ENCODE measurements at regions not wholly inside any gene's neighbourhood (a gene's known extent, or its start where the extent isn't known, plus 50 kb on each side); places are given as distances from the start of the nearest gene placed in this dataset.

GRCh38 chr11:27196203-27196897, 155.7 kb downstream of the BBOX1 start:
- DNase-seq (ENCODE audit: low read depth in 4 of 6, low spot score in 6 of 6), result no peak
- Histone ChIP-seq H3K9me3 (ENCODE audit: control insufficient read depth, insufficient read depth, low read length) (no peaks in the 10 kb centered on the region), H3K27me3 (ENCODE audit: control insufficient read depth, insufficient read depth, low read length) (no peaks in the 10 kb centered on the region), H3K4me1 (ENCODE audit: control insufficient read depth, insufficient read depth, low read length) (peaks cover 3% of the 10 kb centered on the region), H3K27ac (ENCODE audit: low read depth, low read length) (no peak overlapping the region), H3K36me3 (ENCODE audit: control insufficient read depth, insufficient read depth, low read length) (no peaks in the 10 kb centered on the region), H3K4me3 (ENCODE audit: low read depth, low read length) (no peak overlapping the region)
- no CpG with 5 or more reads among the region's 6 CpGs for WGBS (ENCODE audit: insufficient coverage)

GRCh38 chr11:27195837-27196202, 155.2 kb downstream of the BBOX1 start:
- H3K36me3 ChIP-seq (ENCODE audit: control insufficient read depth, insufficient read depth, low read length), result no peaks in the 10 kb centered on the region
- H3K4me3 ChIP-seq (ENCODE audit: low read depth, low read length), result no peak overlapping the region
- H3K27me3 ChIP-seq (ENCODE audit: control insufficient read depth, insufficient read depth, low read length), result no peaks in the 10 kb centered on the region
- H3K27ac ChIP-seq (ENCODE audit: low read depth, low read length), result no peak overlapping the region
- H3K9me3 ChIP-seq (ENCODE audit: control insufficient read depth, insufficient read depth, low read length), result no peaks in the 10 kb centered on the region
- no peak for DNase-seq (ENCODE audit: low read depth in 4 of 6, low spot score in 6 of 6)
- H3K4me1 ChIP-seq (ENCODE audit: control insufficient read depth, insufficient read depth, low read length), result no peaks in the 10 kb centered on the region

- Histone ChIP-seq H3K9me3 (ENCODE audit: control insufficient read depth, insufficient read depth, low read length) (no peaks in the 10 kb centered on the region), H3K27me3 (ENCODE audit: control insufficient read depth, insufficient read depth, low read length) (no peaks in the 10 kb centered on the region), H3K4me3 (ENCODE audit: low read depth, low read length) (no peak overlapping the region), H3K27ac (ENCODE audit: low read depth, low read length) (no peak overlapping the region), H3K36me3 (ENCODE audit: control insufficient read depth, insufficient read depth, low read length) (no peaks in the 10 kb centered on the region), H3K4me1 (ENCODE audit: control insufficient read depth, insufficient read depth, low read length) (no peaks in the 10 kb centered on the region)
- WGBS (ENCODE audit: insufficient coverage), result no CpG with 5 or more reads among the region's 1 CpG
- no peak for DNase-seq (ENCODE audit: low read depth in 4 of 6, low spot score in 6 of 6)
These were observed 154.4 kb downstream of the BBOX1 start for GRCh38 chr11:27194976-27195375.

- no peak overlapping the region for H3K4me3 ChIP-seq (ENCODE audit: low read depth, low read length)
- H3K36me3 ChIP-seq (ENCODE audit: control insufficient read depth, insufficient read depth, low read length), result no peaks in the 10 kb centered on the region
- no peaks in the 10 kb centered on the region for H3K9me3 ChIP-seq (ENCODE audit: control insufficient read depth, insufficient read depth, low read length)
- no peaks in the 10 kb centered on the region for H3K27me3 ChIP-seq (ENCODE audit: control insufficient read depth, insufficient read depth, low read length)
- no CpG with 5 or more reads among the region's 7 CpGs for WGBS (ENCODE audit: insufficient coverage)
- H3K4me1 ChIP-seq (ENCODE audit: control insufficient read depth, insufficient read depth, low read length), result no peaks in the 10 kb centered on the region
- no peak for DNase-seq (ENCODE audit: low read depth in 4 of 6, low spot score in 6 of 6)
- H3K27ac ChIP-seq (ENCODE audit: low read depth, low read length), result no peak overlapping the region
These were observed 153.0 kb downstream of the BBOX1 start for GRCh38 chr11:27193434-27194225.

- no peaks in the 10 kb centered on the region for H3K36me3 ChIP-seq (ENCODE audit: control insufficient read depth, insufficient read depth, low read length)
- H3K4me1 ChIP-seq (ENCODE audit: control insufficient read depth, insufficient read depth, low read length), result no peaks in the 10 kb centered on the region
- 50% methylated on average over 1 of the region's 4 CpGs for WGBS (ENCODE audit: insufficient coverage)
- no peak overlapping the region for H3K4me3 ChIP-seq (ENCODE audit: low read depth, low read length)
- no peaks in the 10 kb centered on the region for H3K27me3 ChIP-seq (ENCODE audit: control insufficient read depth, insufficient read depth, low read length)
- no peak overlapping the region for H3K27ac ChIP-seq (ENCODE audit: low read depth, low read length)
- H3K9me3 ChIP-seq (ENCODE audit: control insufficient read depth, insufficient read depth, low read length), result no peaks in the 10 kb centered on the region
- DNase-seq (ENCODE audit: low read depth in 4 of 6, low spot score in 6 of 6), result no peak
These were observed 151.6 kb downstream of the BBOX1 start for GRCh38 chr11:27192184-27192583.

GRCh38 chr11:27191639-27192038, 151.0 kb downstream of the BBOX1 start:
- H3K4me1 ChIP-seq (ENCODE audit: control insufficient read depth, insufficient read depth, low read length), result no peaks in the 10 kb centered on the region
- H3K36me3 ChIP-seq (ENCODE audit: control insufficient read depth, insufficient read depth, low read length), result no peaks in the 10 kb centered on the region
- DNase-seq (ENCODE audit: low read depth in 4 of 6, low spot score in 6 of 6), result no peak
- H3K4me3 ChIP-seq (ENCODE audit: low read depth, low read length), result no peak overlapping the region
- H3K9me3 ChIP-seq (ENCODE audit: control insufficient read depth, insufficient read depth, low read length), result no peaks in the 10 kb centered on the region
- no CpG with 5 or more reads among the region's 2 CpGs for WGBS (ENCODE audit: insufficient coverage)
- H3K27me3 ChIP-seq (ENCODE audit: control insufficient read depth, insufficient read depth, low read length), result no peaks in the 10 kb centered on the region
- no peak overlapping the region for H3K27ac ChIP-seq (ENCODE audit: low read depth, low read length)

GRCh38 chr11:27188696-27189095, 148.1 kb downstream of the BBOX1 start:
- H3K27ac ChIP-seq (ENCODE audit: low read depth, low read length), result no peak overlapping the region
- no peaks in the 10 kb centered on the region for H3K36me3 ChIP-seq (ENCODE audit: control insufficient read depth, insufficient read depth, low read length)
- DNase-seq (ENCODE audit: low read depth in 4 of 6, low spot score in 6 of 6), result no peak
- no peaks in the 10 kb centered on the region for H3K9me3 ChIP-seq (ENCODE audit: control insufficient read depth, insufficient read depth, low read length)
- H3K27me3 ChIP-seq (ENCODE audit: control insufficient read depth, insufficient read depth, low read length), result no peaks in the 10 kb centered on the region
- WGBS (ENCODE audit: insufficient coverage), result 61% methylated on average over 3 of the region's 5 CpGs
- H3K4me3 ChIP-seq (ENCODE audit: low read depth, low read length), result no peak overlapping the region
- H3K4me1 ChIP-seq (ENCODE audit: control insufficient read depth, insufficient read depth, low read length), result no peaks in the 10 kb centered on the region

GRCh38 chr11:27187848-27188621, 147.4 kb downstream of the BBOX1 start:
- no peaks in the 10 kb centered on the region for H3K27me3 ChIP-seq (ENCODE audit: control insufficient read depth, insufficient read depth, low read length)
- no peaks in the 10 kb centered on the region for H3K36me3 ChIP-seq (ENCODE audit: control insufficient read depth, insufficient read depth, low read length)
- DNase-seq (ENCODE audit: low read depth in 4 of 6, low spot score in 6 of 6), result no peak
- H3K27ac ChIP-seq (ENCODE audit: low read depth, low read length), result no peak overlapping the region
- no peaks in the 10 kb centered on the region for H3K4me1 ChIP-seq (ENCODE audit: control insufficient read depth, insufficient read depth, low read length)
- H3K4me3 ChIP-seq (ENCODE audit: low read depth, low read length), result no peak overlapping the region
- no peaks in the 10 kb centered on the region for H3K9me3 ChIP-seq (ENCODE audit: control insufficient read depth, insufficient read depth, low read length)
- WGBS (ENCODE audit: insufficient coverage), result 72% methylated on average over 3 of the region's 5 CpGs

- no peaks in the 10 kb centered on the region for H3K4me1 ChIP-seq (ENCODE audit: control insufficient read depth, insufficient read depth, low read length)
- no peak for DNase-seq (ENCODE audit: low read depth in 4 of 6, low spot score in 6 of 6)
- no peak overlapping the region for H3K27ac ChIP-seq (ENCODE audit: low read depth, low read length)
- H3K4me3 ChIP-seq (ENCODE audit: low read depth, low read length), result no peak overlapping the region
- H3K9me3 ChIP-seq (ENCODE audit: control insufficient read depth, insufficient read depth, low read length), result no peaks in the 10 kb centered on the region
- no peaks in the 10 kb centered on the region for H3K36me3 ChIP-seq (ENCODE audit: control insufficient read depth, insufficient read depth, low read length)
- H3K27me3 ChIP-seq (ENCODE audit: control insufficient read depth, insufficient read depth, low read length), result no peaks in the 10 kb centered on the region
- WGBS (ENCODE audit: insufficient coverage), result 82% methylated on average over 4 of the region's 4 CpGs
These were observed 146.6 kb downstream of the BBOX1 start for GRCh38 chr11:27187075-27187847.
